GM23338 (cell line): ENCODE measurements at regions not wholly inside any gene's neighbourhood (a gene's known extent, or its start where the extent isn't known, plus 50 kb on each side); places are given as distances from the start of the nearest gene placed in this dataset.

Experiments used
- CREB1 ChIP-seq: fragments of 250-450 bp; sonication (Bioruptor Pico); IDR thresholded peaks from 2 replicates; pipeline ENCODE4 v1.5.0; 2020; ENCODE audit warnings: low read depth, mild to moderate bottlenecking, moderate library complexity
- EZH2 ChIP-seq: fragments of 200-600 bp; sonication (generic); IDR thresholded peaks from one replicate; pipeline ENCODE4 v1.8.0; 2017; ENCODE audit warnings: antibody characterized with exemption, mild to moderate bottlenecking, low read depth; ENCODE audit not compliant: unreplicated experiment
- EZH2phosphoT487 ChIP-seq: fragments of 200-600 bp; sonication (generic); IDR thresholded peaks from one replicate; pipeline ENCODE4 v1.8.1; 2018; ENCODE audit warnings: antibody characterized with exemption; ENCODE audit not compliant: unreplicated experiment
- JUNB ChIP-seq: IDR thresholded peaks from one replicate; pipeline ENCODE4 v1.6.1; 2016; ENCODE audit warnings: antibody characterized with exemption; ENCODE audit not compliant: unreplicated experiment
- NANOG ChIP-seq: IDR thresholded peaks from 2 replicates; pipeline ENCODE4 v1.6.1; 2016; ENCODE audit warnings: antibody characterized with exemption, borderline replicate concordance
- POLR2AphosphoS5 ChIP-seq: IDR thresholded peaks from 2 replicates; pipeline ENCODE4 v1.6.1; 2016; ENCODE audit warnings: antibody characterized with exemption, low read depth
- ZNF114 ChIP-seq: fragments of 250-450 bp; sonication (Bioruptor Pico); IDR thresholded peaks from 2 replicates; pipeline ENCODE4 v1.5.0; 2020; ENCODE audit warnings: mild to moderate bottlenecking, moderate library complexity
- TF ChIP-seq, protein P1 (sequence below), 2 experiments: fragments of 200-600 bp in 1 of 2; sonication (generic) in 1 of 2; conservative IDR thresholded peaks; 2 replicates each; pipeline versions ENCODE4 v1.5.1 to v1.6.1; 2016 to 2017; ENCODE audit warnings: antibody characterized with exemption in 2 of 2, low read depth in 2 of 2, mild to moderate bottlenecking in 2 of 2, moderate library complexity in 1 of 2
- TF ChIP-seq, protein P2 (sequence below): IDR thresholded peaks from one replicate; pipeline ENCODE4 v1.6.1; 2018; ENCODE audit warnings: antibody characterized with exemption; ENCODE audit not compliant: unreplicated experiment
- TF ChIP-seq, protein P3 (sequence below): IDR thresholded peaks from 2 replicates; pipeline ENCODE4 v1.6.1; 2016; ENCODE audit warnings: antibody characterized with exemption

DNA sequence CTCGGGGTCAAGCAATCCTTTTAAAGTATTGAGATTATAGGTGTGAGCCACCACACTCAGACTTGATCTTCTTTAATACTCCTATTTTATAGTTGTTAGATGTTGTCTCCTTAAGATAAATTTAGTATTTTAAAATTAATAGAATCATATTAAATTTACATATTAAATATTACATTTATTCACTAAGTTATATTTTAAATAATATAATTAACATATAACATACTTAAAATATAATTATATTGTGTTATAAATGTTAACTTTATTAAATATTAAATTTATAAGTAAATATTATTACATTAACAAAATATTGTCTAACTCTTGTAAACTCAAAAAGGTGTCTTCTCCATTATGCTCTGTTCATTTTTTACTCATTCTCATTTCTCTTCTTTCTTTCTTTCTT, 675.9 kb upstream of the ADGRL4 start:
- no peak for TF ChIP-seq POLR2AphosphoS5
- TF ChIP-seq, protein P1, sequence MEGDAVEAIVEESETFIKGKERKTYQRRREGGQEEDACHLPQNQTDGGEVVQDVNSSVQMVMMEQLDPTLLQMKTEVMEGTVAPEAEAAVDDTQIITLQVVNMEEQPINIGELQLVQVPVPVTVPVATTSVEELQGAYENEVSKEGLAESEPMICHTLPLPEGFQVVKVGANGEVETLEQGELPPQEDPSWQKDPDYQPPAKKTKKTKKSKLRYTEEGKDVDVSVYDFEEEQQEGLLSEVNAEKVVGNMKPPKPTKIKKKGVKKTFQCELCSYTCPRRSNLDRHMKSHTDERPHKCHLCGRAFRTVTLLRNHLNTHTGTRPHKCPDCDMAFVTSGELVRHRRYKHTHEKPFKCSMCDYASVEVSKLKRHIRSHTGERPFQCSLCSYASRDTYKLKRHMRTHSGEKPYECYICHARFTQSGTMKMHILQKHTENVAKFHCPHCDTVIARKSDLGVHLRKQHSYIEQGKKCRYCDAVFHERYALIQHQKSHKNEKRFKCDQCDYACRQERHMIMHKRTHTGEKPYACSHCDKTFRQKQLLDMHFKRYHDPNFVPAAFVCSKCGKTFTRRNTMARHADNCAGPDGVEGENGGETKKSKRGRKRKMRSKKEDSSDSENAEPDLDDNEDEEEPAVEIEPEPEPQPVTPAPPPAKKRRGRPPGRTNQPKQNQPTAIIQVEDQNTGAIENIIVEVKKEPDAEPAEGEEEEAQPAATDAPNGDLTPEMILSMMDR (conservative IDR thresholded peaks at IDR 0.05; ENCODE audit: low read depth in 2 of 2): no peak
- TF ChIP-seq, protein P2, sequence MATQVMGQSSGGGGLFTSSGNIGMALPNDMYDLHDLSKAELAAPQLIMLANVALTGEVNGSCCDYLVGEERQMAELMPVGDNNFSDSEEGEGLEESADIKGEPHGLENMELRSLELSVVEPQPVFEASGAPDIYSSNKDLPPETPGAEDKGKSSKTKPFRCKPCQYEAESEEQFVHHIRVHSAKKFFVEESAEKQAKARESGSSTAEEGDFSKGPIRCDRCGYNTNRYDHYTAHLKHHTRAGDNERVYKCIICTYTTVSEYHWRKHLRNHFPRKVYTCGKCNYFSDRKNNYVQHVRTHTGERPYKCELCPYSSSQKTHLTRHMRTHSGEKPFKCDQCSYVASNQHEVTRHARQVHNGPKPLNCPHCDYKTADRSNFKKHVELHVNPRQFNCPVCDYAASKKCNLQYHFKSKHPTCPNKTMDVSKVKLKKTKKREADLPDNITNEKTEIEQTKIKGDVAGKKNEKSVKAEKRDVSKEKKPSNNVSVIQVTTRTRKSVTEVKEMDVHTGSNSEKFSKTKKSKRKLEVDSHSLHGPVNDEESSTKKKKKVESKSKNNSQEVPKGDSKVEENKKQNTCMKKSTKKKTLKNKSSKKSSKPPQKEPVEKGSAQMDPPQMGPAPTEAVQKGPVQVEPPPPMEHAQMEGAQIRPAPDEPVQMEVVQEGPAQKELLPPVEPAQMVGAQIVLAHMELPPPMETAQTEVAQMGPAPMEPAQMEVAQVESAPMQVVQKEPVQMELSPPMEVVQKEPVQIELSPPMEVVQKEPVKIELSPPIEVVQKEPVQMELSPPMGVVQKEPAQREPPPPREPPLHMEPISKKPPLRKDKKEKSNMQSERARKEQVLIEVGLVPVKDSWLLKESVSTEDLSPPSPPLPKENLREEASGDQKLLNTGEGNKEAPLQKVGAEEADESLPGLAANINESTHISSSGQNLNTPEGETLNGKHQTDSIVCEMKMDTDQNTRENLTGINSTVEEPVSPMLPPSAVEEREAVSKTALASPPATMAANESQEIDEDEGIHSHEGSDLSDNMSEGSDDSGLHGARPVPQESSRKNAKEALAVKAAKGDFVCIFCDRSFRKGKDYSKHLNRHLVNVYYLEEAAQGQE: no peak
- TF ChIP-seq EZH2phosphoT487: no peak
- TF ChIP-seq EZH2: no peak
- TF ChIP-seq CREB1 (CRISPR knock-in tag): no peak
- TF ChIP-seq, protein P3, sequence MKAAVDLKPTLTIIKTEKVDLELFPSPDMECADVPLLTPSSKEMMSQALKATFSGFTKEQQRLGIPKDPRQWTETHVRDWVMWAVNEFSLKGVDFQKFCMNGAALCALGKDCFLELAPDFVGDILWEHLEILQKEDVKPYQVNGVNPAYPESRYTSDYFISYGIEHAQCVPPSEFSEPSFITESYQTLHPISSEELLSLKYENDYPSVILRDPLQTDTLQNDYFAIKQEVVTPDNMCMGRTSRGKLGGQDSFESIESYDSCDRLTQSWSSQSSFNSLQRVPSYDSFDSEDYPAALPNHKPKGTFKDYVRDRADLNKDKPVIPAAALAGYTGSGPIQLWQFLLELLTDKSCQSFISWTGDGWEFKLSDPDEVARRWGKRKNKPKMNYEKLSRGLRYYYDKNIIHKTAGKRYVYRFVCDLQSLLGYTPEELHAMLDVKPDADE: no peak
- no peak for TF ChIP-seq JUNB
- TF ChIP-seq NANOG: no peak
- no peak for TF ChIP-seq ZNF114
